NCI-H128 (cell line): ENCODE measurements at regions not wholly inside any gene's neighbourhood (a gene's known extent, or its start where the extent isn't known, plus 50 kb on each side); places are given as distances from the start of the nearest gene placed in this dataset.
"Not testable (repeated sequence)": the region's sequence is repeated elsewhere in the genome, so short reads cannot be mapped to it uniquely, and the experiment has no call there.

Experiments
- DNase-seq: peaks from one replicate; lab custom pipeline; 2025; ENCODE audit not compliant: unreplicated experiment; lab: John Stamatoyannopoulos, UW

DNA sequence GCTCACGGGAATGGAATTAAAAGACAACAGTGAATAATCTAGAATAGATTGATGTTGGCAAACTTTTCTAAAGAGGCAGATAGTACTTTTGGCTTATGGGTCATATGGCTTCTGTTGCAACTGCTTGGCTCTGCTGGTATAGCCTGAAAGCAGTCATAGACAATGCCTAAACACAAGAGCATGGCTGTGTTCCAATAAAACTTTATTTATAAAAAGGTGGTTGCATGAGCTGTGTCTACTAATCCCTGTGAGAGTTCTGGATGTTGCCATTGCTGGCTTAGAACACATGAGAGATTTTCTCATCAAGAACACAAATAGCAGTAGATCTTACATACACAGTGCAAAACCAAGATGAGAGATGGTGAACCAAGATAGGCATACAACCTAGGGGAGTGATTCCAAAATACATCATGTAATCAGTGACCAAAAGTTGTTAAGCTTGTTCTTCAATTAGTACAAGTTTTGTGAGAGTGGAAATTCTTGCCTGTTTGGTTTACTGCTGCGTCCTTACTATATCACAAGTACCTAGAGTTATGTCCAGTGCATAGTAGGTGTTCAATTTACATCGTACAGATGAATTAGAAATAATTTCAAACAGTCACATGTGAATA lies 380.0 kb downstream of the METTL4 start:
- no peak for DNase-seq

DNA sequence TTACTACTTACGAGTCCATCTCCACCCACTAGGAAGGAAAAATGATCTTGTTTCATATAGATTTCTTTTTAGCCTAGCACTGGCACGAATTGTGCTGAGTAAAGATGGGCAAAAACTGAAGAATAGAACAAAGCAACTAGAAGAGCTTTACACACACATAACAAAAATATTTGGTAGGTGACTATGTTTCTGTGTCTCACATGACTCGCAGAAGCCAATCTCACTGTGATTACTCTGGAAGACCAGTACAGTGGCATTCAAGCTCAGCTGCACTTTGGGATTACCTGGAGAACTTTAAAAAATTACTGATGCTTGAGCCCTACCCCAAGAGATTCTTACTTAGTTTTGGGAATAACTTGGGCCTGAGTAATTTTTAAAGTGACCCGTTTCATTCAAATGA lies 378.7 kb downstream of the METTL4 start:
- DNase-seq, result no peak

DNA sequence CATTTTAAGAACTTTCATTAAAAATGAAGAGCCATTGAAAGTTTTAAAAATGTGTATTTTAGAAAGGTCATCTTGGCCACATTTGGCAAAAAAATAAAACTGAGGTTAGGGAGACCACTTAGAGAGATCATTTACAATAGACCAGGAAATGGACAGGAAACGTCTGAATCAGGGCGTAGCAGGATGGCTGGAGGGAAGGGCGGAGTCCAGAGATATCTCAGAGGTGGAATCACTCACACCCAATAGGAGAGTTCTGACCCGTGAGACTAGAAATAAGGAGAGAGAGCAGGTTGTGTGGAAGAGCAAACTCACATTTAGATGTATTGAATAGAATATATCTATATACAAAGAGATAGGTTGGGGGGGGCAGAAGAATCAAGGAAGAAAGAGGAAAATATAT lies 373.4 kb downstream of the METTL4 start:
- DNase-seq, result no peak

DNA sequence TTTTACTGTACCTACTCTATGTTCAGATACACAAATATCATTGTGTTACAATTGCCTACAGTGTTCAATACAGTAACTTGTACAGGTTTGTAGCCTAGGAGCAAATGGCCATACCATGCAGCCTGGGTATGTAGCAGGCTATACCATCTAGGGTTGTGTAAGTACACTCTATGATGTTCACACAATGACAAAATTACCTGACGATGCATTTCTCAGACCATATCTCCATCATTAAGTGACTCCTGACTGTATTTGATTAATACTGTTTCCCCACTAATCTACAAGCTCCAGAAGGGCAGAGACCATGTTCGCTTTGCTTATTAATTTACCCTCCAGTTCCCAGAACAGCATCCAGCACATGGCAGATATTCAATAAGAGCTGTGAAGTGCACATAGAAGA lies 372.2 kb downstream of the METTL4 start:
- DNase-seq, result no peak

DNA sequence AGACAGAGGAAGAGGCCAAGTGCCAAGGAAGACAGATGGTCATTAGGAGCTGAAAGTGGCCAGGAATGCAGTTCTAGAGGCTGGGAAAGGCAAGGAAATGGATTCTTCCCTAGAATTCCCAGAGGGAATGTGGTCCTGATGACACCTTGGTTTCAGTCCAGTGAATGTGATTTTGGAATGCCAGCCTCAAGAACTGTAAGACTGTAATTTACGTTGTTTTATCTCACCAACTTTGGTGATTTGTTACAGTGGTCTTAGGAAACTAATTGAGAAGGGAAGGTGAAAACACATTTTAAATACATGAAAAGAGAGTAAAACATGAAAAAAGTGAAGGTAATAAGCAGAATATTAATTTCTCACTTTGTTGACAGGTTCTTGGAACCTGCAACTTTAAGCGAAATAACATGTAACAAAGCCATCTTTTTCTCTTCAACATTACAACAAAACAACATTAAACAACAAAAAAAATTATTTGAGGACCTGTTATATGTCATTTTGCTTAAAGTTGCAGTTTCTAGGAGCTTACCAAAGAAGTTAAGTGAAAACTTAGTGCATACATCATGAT lies 370.2 kb downstream of the METTL4 start:
- no peak for DNase-seq

DNA sequence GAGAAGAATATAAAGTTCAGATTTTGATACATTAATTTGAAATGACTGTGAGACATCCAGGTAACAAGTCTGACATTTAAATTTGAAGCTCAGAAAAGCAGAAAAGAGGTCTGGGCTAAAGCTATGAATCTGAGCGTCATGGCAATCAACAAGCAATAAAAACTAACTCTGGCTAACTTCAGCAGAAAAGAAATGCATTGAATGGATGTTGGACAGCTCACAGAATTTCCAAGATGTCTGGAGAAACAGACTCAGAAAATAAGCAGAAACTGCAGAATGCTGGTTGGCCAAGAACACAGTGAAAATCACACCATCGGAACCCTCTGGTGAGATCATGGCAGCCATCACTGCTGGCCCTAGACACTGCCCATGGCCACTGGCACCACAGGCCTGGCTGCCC lies 366.6 kb downstream of the METTL4 start:
- no peak for DNase-seq

DNA sequence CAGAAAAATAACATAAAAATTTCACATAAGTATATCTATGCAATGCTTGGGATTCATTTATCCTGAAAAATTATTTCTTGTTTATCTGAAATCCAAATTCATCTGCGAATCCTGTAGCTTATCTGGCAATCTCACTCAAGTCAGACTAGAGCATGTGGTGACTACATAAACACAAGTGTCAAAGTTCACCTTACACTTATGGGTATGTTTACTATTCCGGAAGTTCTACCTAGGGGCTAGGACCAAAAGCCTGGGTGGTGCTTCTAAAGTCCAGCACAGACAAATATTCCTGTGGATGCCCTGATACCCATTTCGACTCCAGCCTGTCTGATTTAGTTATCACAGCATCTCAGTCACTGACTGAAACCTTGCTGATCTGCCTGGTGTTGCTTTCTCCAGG lies 364.0 kb downstream of the METTL4 start:
- DNase-seq, result no peak

DNA sequence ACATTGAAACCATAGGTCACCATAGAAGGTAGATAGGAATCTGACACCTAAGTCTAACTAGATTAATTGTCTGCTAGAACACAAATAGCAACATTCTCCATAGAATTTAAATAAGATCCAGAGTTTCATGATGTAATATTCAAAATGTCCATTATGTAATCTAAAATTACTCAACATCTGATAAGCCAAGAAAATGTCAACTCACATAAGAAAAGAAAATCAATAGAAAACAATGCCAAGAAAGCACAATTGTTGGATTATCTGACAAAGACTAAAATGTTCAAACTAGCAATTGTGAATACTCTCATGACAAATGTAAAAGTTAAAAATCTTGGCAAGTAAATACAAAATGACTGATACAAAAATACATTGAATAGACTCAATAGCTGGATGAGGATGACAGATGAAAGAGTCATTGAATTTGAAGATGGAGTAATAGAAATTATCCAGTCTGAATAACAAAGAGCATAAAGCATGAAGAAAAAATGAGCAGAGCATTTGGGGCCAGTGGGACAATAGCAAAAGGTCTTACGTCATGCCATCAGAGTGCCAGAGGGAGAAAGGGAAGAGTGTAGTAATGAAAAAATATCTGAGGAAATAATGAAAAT lies 358.6 kb downstream of the METTL4 start:
- no peak for DNase-seq

DNA sequence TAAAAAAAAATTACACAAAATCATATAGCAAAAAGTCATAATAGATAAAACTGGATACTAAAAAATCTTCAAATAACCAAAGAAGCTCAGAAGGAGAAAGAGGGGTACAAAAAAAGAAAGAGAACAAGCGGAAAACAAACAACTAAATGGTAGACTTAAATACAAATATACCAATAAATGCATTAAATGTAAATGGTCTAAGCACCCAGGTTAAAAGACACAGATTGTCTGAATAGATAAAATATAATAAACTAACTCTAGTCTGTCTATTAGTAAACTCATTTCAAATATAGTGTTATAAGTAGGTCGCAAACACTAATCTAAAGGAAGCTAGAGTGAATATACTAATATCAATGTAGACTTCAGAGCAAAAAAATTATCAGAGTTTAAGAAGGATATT lies 357.4 kb downstream of the METTL4 start:
- no peak for DNase-seq

DNA sequence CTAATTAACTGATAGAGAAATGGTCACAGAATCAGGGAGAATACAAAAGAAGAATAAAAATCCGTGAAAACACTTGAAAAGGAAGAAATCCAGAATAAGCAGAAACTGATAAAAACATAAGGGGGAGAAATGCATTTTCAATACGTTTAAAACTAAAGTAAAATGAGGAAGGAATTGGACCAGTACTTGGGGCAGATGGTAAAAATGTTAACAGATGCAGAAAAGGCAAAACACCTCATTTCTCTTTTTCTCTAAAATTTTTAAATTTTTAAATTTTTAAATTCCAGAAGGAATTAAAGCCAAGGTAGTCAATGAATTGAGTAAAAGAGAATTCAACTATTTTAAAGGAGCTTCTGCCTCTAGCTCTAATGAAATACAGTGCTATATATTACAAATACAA lies 353.9 kb downstream of the METTL4 start:
- no peak for DNase-seq

DNA sequence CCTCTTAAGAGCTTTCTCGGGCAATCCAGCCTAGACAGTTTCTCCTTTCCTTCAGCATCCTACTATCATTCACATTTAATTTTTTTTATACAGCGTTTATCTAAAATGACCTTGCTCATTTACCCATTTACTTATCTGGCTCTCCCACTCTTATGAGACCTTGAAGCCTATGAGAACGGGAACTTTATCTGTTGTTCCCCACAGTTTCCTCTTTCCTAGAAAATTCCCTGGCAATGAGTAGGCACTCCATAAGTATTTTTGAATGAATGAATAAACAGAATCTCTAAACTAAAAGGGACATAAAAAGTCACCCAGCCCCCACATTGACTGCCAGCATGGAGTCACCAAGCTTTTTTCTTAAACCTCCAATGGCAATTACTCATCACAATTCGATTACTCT lies 353.2 kb downstream of the METTL4 start:
- no peak for DNase-seq

DNA sequence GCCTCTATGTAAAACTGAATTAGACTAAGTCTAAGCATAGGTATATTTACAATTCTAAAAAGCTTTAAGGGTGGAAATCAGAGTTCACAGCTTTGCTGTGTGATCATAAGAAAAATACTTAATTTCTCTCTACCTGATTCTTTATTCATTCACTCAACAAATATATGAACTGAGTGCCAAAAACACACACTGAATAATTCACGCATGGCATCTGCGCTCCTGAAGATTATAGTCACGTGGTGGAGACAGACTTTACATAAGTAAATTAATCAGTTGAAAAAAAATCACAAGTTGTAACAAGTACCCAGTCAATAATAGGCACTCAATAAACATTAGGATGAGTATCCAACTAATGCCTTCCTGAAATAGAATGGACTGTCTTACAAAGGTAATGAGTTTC lies 351.6 kb downstream of the METTL4 start:
- DNase-seq, result no peak

DNA sequence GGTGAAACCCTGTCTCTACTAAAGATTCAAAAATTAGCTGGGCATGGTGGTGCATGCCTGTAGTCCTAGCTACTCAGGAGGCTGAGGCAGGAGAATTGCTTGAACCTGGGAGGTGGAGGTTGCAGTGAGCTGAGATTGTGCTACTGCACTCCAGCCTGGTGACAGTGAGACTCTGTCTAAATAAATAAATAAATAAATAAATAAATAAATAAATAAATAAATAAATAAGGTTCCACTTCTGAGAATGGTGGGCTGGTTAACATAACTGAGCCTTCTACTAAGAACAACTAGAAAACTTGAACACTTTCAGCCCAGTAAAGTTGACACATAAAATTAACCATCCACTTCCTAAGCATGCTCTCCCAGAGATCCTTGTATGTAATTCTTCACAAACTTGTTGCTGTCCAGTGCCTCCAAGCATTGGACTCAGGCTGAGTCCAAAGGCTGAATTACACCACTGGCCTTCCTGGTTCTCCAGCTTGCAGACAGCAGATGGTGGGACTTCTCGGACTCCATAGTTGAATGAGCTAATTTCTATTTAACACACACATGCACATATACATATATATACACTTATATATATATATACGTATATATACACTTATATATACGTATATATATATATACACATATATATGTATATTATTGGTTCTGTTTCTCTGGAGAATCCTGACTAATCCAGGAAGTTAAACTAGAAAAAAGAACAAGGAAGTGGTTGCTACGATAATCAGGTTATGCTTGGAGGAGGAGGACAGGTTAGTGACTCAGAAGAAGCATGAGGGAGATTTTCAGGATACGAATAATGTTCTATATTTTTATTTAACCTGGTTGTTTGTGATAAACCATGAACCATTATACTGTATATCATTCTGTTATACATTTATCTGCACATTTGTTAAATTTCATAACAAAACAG lies 348.8 kb downstream of the METTL4 start:
- DNase-seq, result no peak

DNA sequence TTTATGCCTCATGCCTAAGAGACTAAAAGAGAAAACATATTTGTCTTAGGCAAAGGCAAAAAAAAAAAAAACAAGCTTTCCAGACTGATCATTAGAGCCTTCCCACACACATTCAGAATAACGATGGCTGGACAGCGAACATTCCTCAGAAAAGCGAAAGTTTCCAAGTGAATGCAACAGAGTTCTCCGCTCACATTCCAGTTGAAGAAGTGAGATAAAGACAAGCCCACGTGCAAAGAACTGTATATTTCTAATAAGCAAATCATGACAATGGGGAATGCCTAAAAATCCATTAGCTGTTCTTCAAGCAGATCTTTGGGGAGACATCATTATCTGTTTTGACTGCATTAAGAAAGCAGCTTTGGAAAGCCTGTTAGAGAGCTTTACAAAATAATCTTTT lies 347.9 kb downstream of the METTL4 start:
- DNase-seq, result no peak

DNA sequence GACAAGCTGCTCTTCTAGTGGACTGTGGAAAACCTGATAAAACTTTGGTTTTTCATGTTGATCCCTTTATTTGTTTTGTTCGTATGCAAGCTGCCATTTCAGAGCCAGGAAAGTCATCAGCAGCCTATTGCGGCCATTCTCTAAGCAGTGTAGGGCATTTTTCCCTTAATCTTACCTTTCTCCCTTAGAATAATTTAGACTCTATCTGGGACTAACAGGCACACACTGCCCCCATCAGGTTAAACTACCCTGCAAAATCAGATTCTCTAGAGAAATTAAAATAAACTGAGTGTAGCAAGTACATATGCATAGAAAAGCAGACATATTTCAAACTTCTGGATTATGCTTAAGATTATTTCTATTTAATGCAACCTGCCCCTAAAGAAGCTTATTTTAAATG lies 347.5 kb downstream of the METTL4 start:
- peak; percentile 18 for DNase-seq

DNA sequence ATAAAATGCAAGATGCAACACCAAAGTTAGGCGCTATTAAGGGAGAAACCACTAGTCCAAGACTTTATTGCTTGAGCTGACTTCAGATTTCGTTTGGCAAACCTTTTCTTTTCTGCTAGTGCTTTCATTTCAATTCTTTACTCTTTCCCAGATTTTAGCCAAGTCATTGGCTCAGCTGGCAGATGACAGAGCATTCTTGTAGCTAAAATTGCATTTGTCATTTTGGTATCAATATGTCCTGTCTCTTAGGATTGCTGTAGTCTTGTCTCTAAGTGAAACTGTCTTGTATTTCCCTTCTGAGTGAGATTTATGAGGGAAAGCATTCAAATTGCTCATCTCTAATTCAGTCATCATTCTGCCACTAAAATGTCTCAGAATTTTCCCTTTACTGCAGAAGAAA lies 335.1 kb downstream of the METTL4 start:
- no peak for DNase-seq

DNA sequence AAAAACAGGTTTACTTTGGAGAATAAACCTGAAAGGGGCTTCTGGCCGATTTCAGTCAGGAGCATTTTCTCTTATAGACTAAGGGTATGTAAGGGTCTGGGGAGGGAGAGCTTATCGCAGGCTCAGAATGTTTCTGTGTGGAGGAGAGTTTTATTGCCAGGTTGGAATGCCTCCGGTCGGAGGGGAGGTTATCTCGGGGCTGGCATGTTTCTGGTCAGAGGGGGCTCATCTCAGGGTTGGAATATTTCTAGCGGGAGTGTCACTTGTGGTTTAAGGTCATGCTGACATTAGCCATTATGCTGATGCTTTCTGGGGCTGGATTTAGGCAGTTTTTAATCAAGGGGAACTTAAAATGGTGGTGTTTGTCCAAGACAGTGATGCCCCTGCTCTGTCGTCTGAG lies 333.6 kb downstream of the METTL4 start:
- no peak for DNase-seq

DNA sequence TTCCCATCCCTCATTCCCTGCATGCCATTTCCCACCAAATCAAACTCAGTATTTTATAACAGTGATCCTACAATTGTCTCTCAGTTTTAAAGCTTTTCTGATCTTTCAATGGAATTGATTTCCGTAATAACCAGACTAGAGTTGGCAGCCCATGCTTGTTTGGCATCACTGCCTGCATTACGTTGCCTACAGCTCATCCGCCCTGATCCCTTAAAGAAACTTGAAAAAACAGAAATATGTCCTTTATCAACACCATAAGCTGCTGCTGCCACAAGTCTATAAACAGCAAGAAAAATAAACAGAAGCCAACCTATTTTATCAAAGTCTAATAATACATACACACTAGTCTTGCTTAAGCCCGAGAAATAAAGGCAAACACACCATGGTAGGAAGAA lies 331.0 kb downstream of the METTL4 start:
- no peak for DNase-seq

DNA sequence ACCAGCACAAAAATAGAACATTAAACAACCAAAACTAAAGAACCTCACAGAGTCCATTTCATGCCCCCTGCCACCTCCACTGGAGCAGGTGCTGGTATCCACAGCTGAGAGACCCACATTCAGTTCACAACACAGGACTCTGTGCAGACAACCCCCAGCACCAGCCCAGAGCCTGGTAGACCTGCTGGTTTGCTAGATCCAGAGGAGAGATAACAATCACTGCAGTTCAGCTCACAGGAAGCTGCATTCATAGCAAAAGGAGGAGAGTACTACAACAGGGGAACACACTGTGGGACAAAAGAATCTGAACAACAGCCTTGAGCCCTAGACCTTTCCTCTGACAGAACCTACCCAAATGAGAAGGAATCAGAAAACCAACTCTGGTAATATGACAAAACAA lies 326.7 kb downstream of the METTL4 start:
- DNase-seq, result no peak

DNA sequence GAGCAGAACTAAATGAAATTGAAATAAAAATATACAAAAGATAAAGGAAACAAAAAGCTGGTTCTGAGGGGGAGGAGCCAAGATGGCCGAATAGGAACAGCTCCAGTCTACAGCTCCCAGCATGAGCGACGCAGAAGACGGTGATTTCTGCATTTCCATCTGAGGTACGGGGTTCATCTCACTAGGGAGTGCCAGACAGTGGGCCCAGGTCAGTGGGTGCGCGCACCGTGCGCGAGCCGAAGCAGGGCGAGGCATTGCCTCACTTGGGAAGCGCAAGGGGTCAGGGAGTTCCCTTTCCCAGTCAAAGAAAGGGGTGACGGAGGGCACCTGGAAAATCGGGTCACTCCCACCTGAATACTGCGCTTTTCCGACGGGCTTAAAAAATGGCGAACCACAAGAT lies 324.2 kb downstream of the METTL4 start:
- not testable (repeated sequence) for DNase-seq

DNA sequence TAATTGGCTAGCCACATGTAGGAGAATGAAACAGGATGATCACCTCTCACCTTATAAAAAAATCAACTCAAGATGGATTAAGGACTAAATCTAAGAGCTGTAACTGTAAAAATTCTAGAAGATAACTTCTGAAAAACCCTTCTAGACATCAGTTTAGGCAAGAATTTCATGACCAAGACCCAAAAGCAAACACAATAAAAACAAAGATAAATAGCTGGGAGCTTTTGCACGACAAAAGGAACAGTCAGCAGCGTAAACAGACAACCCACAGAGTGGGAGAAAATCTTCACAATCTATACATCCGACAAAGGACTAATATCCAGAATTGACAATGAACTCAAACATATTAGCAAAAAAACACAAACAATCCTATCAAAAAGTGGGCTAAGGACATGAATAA lies 316.3 kb downstream of the METTL4 start:
- no peak for DNase-seq

DNA sequence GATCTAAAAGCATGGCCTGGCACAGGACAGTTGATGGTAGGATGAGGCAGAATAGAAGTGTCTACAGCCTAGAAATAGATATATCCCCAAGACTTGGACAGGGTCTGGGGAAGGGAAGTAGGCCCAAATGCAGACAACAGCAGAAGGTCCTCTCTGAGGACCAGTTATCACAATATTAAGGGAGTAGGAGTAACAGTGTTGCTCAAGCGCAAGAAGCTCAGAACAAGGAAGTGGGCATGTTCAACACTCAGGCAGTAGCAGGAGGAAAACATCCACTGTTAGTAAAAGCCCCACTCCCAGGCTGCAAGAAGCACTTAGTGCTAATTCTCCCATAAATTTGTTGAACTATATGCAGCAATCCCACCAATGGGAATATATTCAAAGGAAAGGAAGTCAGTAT lies 314.7 kb downstream of the METTL4 start:
- DNase-seq, result no peak
